ENCODE measurements at regions not wholly inside any gene's neighbourhood (a gene's known extent, or its start where the extent isn't known, plus 50 kb on each side); places are given as distances from the start of the nearest gene placed in this dataset.

- CTCF ChIA-PET = no interaction called here
- POLR2A ChIA-PET = no interaction called here
- no peak for DNase-seq (ENCODE audit: extremely low spot score)
- TF ChIP-seq, protein P1, sequence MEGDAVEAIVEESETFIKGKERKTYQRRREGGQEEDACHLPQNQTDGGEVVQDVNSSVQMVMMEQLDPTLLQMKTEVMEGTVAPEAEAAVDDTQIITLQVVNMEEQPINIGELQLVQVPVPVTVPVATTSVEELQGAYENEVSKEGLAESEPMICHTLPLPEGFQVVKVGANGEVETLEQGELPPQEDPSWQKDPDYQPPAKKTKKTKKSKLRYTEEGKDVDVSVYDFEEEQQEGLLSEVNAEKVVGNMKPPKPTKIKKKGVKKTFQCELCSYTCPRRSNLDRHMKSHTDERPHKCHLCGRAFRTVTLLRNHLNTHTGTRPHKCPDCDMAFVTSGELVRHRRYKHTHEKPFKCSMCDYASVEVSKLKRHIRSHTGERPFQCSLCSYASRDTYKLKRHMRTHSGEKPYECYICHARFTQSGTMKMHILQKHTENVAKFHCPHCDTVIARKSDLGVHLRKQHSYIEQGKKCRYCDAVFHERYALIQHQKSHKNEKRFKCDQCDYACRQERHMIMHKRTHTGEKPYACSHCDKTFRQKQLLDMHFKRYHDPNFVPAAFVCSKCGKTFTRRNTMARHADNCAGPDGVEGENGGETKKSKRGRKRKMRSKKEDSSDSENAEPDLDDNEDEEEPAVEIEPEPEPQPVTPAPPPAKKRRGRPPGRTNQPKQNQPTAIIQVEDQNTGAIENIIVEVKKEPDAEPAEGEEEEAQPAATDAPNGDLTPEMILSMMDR (IDR thresholded peaks at IDR 0.05; ENCODE audit: control extremely low read depth, extremely low read depth, low read depth, missing control alignments) = no peak
These were observed 274.0 kb downstream of the EFNB2 start for GRCh38 chr13:106261450-106261849.

- CTCF ChIA-PET = no interaction called here
- TF ChIP-seq, protein P1 (IDR thresholded peaks at IDR 0.05; ENCODE audit: control extremely low read depth, extremely low read depth, low read depth, missing control alignments) = no peak
- no peak for DNase-seq (ENCODE audit: extremely low spot score)
- POLR2A ChIA-PET = no interaction called here
These were observed 275.1 kb downstream of the EFNB2 start for GRCh38 chr13:106260352-106260751.

DNA sequence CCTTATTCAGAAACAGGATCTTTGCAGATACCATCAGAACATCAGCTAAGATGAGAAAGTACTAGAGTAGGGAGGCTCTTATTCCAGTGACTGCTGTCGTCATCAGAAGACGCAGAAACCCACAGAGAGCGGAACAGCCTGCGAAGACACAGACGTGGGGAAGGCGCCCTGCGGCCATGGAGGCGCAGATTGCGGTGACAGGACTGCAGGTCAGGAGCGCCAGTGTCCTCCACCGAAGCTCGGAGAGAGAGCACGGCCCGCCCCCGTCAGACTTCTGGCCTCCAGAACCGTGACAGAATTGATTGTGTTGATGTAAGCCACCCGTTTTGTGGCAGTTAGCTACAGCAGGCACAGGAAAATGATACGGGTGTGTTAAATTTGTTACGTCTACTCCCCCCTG lies 275.5 kb downstream of the EFNB2 start:
- ChIA-PET CTCF (no interaction called here), POLR2A (no interaction called here)
- no peak for DNase-seq (ENCODE audit: extremely low spot score)
- TF ChIP-seq, protein P1 (IDR thresholded peaks at IDR 0.05; ENCODE audit: control extremely low read depth, extremely low read depth, low read depth, missing control alignments) = no peak

GRCh38 chr13:106246666-106247188 lies 288.7 kb downstream of the EFNB2 start:
- TF ChIP-seq, protein P1 (IDR thresholded peaks at IDR 0.05; ENCODE audit: control extremely low read depth, extremely low read depth, low read depth, missing control alignments) = no peak
- DNase-seq (ENCODE audit: extremely low spot score) = no peak
- ChIA-PET POLR2A (no interaction called here), CTCF (interaction anchor here (1.5 kb wide), 1 partner anchor 16 kb away, joined by 3 read pairs; no protein-coding TSS in a partner anchor)

DNA sequence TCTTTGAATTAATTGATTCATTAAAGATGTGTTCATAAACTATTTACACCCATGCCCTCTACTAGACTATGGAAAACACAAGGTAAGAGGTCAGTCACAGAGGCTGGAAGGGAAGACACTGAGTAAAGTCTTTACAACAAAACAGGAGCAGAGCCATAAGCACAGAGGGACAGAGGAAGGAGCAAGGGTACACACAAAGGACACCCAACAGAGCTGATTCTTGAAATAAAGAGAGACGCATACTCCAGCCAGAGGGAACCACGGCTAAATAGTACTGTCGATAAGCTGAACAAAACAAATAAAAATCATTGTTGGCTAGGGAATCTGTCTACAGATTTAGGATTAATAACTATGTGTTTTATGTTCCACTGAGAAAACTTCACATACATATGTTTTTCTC lies 289.2 kb downstream of the EFNB2 start:
- DNase-seq (ENCODE audit: extremely low spot score) = no peak
- CTCF ChIA-PET = interaction anchor here (1.5 kb wide), 1 partner anchor 15 kb away, joined by 3 read pairs; no protein-coding TSS in a partner anchor
- TF ChIP-seq, protein P1 (IDR thresholded peaks at IDR 0.05; ENCODE audit: control extremely low read depth, extremely low read depth, low read depth, missing control alignments) = no peak
- POLR2A ChIA-PET = no interaction called here

DNA sequence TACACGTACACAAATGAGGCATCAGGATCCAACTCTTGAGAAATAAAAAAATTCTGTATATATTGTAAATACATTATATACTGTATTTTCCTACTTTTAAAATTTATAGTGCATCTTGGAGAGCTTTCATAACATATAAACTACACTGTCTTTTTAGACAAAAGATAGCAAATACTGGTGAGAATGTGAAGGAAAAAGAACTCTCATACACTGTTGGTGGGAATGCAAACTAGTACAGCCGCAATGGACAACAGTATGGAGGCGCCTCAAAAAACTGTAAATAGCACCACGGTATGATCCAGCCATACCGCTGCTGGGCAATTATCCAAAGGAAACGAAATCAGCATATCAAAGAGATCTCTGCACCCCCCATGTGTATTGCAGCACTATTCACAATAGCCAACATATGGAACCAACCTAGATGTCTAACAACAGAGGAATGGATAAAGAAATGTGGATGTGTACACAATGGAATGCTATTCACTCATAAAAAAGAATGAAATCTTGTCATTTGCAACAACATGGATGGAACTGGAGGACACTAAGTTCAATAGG lies 292.4 kb downstream of the EFNB2 start:
- no peak for DNase-seq (ENCODE audit: extremely low spot score)
- TF ChIP-seq, protein P1 (IDR thresholded peaks at IDR 0.05; ENCODE audit: control extremely low read depth, extremely low read depth, low read depth, missing control alignments) = no peak
- ChIA-PET CTCF (no interaction called here), POLR2A (no interaction called here)
